GM23338 (cell line): ENCODE measurements at regions not wholly inside any gene's neighbourhood (a gene's known extent, or its start where the extent isn't known, plus 50 kb on each side); places are given as distances from the start of the nearest gene placed in this dataset.
A peak's percentile ranks its signal among the peaks of the same experiment; 100 is the strongest.

Experiments used
- ATAC-seq: fragments of 200-7000 bp; cut with Tn5 transposase; 3 replicates; pipeline ENCODE4 v1.9.1; 2020
- DNase-seq: peaks from one replicate; pipeline ENCODE4 v3.0.0-alpha.2; 2015; ENCODE audit warnings: low spot score
- H2AFZ ChIP-seq: fragments of 200-600 bp; sonication (generic); 2 replicates; pipeline ENCODE4 v1.8.0; 2016; ENCODE audit warnings: antibody characterized with exemption, mild to moderate bottlenecking, moderate library complexity
- H3F3A ChIP-seq: fragments of 200-600 bp; sonication (generic); replicated peaks from 2 replicates; pipeline ENCODE4 v1.8.0; 2017; ENCODE audit warnings: antibody characterized with exemption, mixed run types, low read depth
- H3K27ac ChIP-seq: fragments of 200-600 bp; sonication (generic); 2 replicates; pipeline ENCODE4 v1.6.1; 2016; ENCODE audit warnings: low read depth
- H3K27me3 ChIP-seq: fragments of 200-600 bp; sonication (generic); 2 replicates; pipeline ENCODE4 v1.8.0; 2016; ENCODE audit warnings: mild to moderate bottlenecking, mixed run types, moderate library complexity; ENCODE audit not compliant: insufficient read depth
- H3K36me3 ChIP-seq: fragments of 200-600 bp; sonication (generic); 2 replicates; pipeline ENCODE4 v1.8.0; 2016; ENCODE audit warnings: mild to moderate bottlenecking; ENCODE audit not compliant: insufficient read depth
- H3K4me1 ChIP-seq: fragments of 200-600 bp; sonication (generic); 2 replicates; pipeline ENCODE4 v1.8.0; 2016; ENCODE audit warnings: mild to moderate bottlenecking, moderate library complexity; ENCODE audit not compliant: insufficient read depth
- H3K4me2 ChIP-seq: fragments of 200-600 bp; sonication (generic); 2 replicates; pipeline ENCODE4 v1.7.1; 2017; ENCODE audit warnings: mixed run types
- H3K4me3 ChIP-seq: fragments of 200-600 bp; sonication (generic); 2 replicates; pipeline ENCODE4 v1.6.1; 2016; ENCODE audit warnings: mixed run types
- H3K79me2 ChIP-seq: fragments of 200-600 bp; sonication (generic); replicated peaks from 2 replicates; pipeline ENCODE4 v1.8.0; 2017; ENCODE audit warnings: mild to moderate bottlenecking; ENCODE audit not compliant: insufficient read depth
- H3K9me2 ChIP-seq: fragments of 200-600 bp; sonication (generic); 2 replicates; pipeline ENCODE4 v1.8.0; 2017; ENCODE audit not compliant: insufficient read depth
- H4K20me1 ChIP-seq: fragments of 200-600 bp; sonication (generic); replicated peaks from 2 replicates; pipeline ENCODE4 v1.8.0; 2017; ENCODE audit warnings: mild to moderate bottlenecking; ENCODE audit not compliant: insufficient read depth
- H3K27ac Mint-ChIP-seq: 2 replicates; pipeline ENCODE4 v1.8.0; 2020; ENCODE audit warnings: inconsistent platforms, mild to moderate bottlenecking, moderate library complexity, mixed read lengths
- H3K27me3 Mint-ChIP-seq: 3 replicates; pipeline ENCODE4 v1.8.0; 2022; ENCODE audit warnings: low read depth, mild to moderate bottlenecking, moderate library complexity, mixed read lengths, inconsistent platforms; ENCODE audit not compliant: insufficient read depth, poor library complexity
- H3K36me3 Mint-ChIP-seq: 3 replicates; pipeline ENCODE4 v1.8.0; 2021; ENCODE audit warnings: low read depth, mild to moderate bottlenecking, inconsistent platforms, moderate library complexity, mixed read lengths
- H3K4me1 Mint-ChIP-seq: 3 replicates; pipeline ENCODE4 v1.8.0; 2020; ENCODE audit warnings: mild to moderate bottlenecking, inconsistent platforms, mixed read lengths
- H3K4me3 Mint-ChIP-seq: 3 replicates; pipeline ENCODE4 v1.8.0; 2021; ENCODE audit warnings: moderate library complexity, mild to moderate bottlenecking, inconsistent platforms, mixed read lengths
- H3K9me3 Mint-ChIP-seq: 3 replicates; pipeline ENCODE4 v1.8.0; 2020; ENCODE audit warnings: moderate library complexity, mild to moderate bottlenecking, inconsistent platforms, mixed read lengths
- CREB1 ChIP-seq: fragments of 250-450 bp; sonication (Bioruptor Pico); IDR thresholded peaks from 2 replicates; pipeline ENCODE4 v1.5.0; 2020; ENCODE audit warnings: low read depth, mild to moderate bottlenecking, moderate library complexity
- POLR2AphosphoS5 ChIP-seq: IDR thresholded peaks from 2 replicates; pipeline ENCODE4 v1.6.1; 2016; ENCODE audit warnings: antibody characterized with exemption, low read depth
- TF ChIP-seq, protein P1 (sequence below): fragments of 250-450 bp; sonication (Bioruptor Pico); IDR thresholded peaks from 2 replicates; pipeline ENCODE4 v1.5.0; 2020; ENCODE audit warnings: mild to moderate bottlenecking, moderate library complexity
- TF ChIP-seq, protein P2 (sequence below), 2 experiments: fragments of 200-600 bp in 1 of 2; sonication (generic) in 1 of 2; conservative IDR thresholded peaks; 2 replicates each; pipeline versions ENCODE4 v1.5.1 to v1.6.1; 2016 to 2017; ENCODE audit warnings: antibody characterized with exemption in 2 of 2, low read depth in 2 of 2, mild to moderate bottlenecking in 2 of 2, moderate library complexity in 1 of 2

DNA sequence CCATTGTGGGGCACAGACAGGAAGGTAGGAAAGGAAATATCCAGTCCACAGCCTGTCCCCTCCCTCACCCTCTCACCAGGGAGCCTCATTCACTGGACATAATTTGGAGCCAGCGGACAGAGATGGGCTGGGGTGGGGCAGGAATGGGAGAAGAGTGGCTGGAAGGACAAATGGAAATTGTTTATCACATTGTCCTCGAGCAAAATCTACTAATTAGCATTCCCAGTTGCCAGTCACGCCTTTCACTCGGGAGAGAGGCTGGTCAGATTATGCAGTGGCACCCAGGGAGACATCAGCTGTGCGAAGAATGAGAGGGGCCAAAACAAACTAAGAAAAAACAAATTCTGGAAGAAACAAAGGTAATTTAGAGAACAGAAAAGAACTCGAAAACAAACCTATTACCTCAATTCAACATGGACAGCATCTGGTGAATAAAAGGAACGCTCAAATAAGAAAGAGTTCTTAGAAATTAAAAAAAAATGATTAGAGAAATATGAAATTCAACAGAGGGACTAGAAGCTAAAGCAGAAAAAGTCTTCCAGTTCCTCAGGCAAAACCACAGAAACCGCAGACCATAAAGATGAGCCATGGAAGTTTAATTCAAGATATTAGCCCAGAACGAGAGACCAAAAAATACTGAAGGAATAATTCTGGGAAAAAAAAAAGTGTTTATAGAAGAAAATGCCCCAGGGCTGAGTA lies 108.5 kb upstream of the RALGAPA2 start:
- Histone ChIP-seq H3K4me3 (no peak overlapping the region), H4K20me1 (no peaks in the 10 kb centered on the region), H3K9me2 (no peaks in the 10 kb centered on the region), H3K4me2 (0 out of 2 replicates have a peak overlapping the region, but pooled peaks have one; percentile 53), H3K4me1 (peaks cover 44% of the 10 kb centered on the region), H2AFZ (peak overlapping the region; percentile 87), H3K36me3 (no peaks in the 10 kb centered on the region), H3K27me3 (no peaks in the 10 kb centered on the region), H3K79me2 (no peaks in the 10 kb centered on the region), H3F3A (no peaks in the 10 kb centered on the region), H3K27ac (no peak overlapping the region)
- ATAC-seq = no peak
- H3K27me3 Mint-ChIP-seq = peaks cover 13% of the 10 kb centered on the region
- no peak for DNase-seq
- peak overlapping the region; percentile 14; the same call in 1 of the 2 replicates for H3K27ac Mint-ChIP-seq
- TF ChIP-seq CREB1 (CRISPR knock-in tag) = no peak
- TF ChIP-seq, protein P1, sequence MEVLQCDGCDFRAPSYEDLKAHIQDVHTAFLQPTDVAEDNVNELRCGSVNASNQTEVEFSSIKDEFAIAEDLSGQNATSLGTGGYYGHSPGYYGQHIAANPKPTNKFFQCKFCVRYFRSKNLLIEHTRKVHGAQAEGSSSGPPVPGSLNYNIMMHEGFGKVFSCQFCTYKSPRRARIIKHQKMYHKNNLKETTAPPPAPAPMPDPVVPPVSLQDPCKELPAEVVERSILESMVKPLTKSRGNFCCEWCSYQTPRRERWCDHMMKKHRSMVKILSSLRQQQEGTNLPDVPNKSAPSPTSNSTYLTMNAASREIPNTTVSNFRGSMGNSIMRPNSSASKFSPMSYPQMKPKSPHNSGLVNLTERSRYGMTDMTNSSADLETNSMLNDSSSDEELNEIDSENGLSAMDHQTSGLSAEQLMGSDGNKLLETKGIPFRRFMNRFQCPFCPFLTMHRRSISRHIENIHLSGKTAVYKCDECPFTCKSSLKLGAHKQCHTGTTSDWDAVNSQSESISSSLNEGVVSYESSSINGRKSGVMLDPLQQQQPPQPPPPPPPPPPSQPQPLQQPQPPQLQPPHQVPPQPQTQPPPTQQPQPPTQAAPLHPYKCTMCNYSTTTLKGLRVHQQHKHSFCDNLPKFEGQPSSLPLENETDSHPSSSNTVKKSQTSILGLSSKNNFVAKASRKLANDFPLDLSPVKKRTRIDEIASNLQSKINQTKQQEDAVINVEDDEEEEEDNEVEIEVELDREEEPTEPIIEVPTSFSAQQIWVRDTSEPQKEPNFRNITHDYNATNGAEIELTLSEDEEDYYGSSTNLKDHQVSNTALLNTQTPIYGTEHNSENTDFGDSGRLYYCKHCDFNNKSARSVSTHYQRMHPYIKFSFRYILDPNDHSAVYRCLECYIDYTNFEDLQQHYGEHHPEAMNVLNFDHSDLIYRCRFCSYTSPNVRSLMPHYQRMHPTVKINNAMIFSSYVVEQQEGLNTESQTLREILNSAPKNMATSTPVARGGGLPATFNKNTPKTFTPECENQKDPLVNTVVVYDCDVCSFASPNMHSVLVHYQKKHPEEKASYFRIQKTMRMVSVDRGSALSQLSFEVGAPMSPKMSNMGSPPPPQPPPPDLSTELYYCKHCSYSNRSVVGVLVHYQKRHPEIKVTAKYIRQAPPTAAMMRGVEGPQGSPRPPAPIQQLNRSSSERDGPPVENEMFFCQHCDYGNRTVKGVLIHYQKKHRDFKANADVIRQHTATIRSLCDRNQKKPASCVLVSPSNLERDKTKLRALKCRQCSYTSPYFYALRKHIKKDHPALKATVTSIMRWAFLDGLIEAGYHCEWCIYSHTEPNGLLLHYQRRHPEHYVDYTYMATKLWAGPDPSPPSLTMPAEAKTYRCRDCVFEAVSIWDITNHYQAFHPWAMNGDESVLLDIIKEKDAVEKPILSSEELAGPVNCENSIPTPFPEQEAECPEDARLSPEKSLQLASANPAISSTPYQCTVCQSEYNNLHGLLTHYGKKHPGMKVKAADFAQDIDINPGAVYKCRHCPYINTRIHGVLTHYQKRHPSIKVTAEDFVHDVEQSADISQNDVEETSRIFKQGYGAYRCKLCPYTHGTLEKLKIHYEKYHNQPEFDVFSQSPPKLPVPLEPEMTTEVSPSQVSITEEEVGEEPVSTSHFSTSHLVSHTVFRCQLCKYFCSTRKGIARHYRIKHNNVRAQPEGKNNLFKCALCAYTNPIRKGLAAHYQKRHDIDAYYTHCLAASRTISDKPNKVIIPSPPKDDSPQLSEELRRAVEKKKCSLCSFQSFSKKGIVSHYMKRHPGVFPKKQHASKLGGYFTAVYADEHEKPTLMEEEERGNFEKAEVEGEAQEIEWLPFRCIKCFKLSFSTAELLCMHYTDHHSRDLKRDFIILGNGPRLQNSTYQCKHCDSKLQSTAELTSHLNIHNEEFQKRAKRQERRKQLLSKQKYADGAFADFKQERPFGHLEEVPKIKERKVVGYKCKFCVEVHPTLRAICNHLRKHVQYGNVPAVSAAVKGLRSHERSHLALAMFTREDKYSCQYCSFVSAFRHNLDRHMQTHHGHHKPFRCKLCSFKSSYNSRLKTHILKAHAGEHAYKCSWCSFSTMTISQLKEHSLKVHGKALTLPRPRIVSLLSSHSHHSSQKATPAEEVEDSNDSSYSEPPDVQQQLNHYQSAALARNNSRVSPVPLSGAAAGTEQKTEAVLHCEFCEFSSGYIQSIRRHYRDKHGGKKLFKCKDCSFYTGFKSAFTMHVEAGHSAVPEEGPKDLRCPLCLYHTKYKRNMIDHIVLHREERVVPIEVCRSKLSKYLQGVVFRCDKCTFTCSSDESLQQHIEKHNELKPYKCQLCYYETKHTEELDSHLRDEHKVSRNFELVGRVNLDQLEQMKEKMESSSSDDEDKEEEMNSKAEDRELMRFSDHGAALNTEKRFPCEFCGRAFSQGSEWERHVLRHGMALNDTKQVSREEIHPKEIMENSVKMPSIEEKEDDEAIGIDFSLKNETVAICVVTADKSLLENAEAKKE (CRISPR knock-in tag) = no peak
- no peaks in the 10 kb centered on the region for H3K9me3 Mint-ChIP-seq
- H3K4me1 Mint-ChIP-seq = peaks cover 48% of the 10 kb centered on the region
- H3K36me3 Mint-ChIP-seq = no peaks in the 10 kb centered on the region
- no peak overlapping the region for H3K4me3 Mint-ChIP-seq

DNA sequence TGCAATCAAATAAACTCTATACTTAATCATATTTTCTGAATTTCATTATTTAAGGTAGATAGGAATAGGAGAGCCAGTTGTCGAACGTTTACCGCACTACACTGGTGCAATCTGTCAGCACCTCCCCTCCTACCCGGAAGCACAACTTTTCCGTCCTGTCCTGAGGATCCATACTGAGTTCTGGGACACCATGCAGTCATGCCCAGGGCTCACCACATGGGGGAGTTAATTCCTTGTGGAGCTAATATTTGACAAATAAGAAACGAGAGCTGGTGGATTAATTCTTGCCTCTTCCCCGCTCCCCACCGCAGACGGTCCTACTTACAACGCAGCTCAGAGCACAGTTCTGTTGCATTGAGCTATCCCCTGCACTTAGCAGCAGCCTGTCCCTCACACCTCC lies 107.7 kb upstream of the RALGAPA2 start:
- H3K36me3 Mint-ChIP-seq = no peaks in the 10 kb centered on the region
- no peaks in the 10 kb centered on the region for H3K36me3 ChIP-seq
- TF ChIP-seq, protein P2, sequence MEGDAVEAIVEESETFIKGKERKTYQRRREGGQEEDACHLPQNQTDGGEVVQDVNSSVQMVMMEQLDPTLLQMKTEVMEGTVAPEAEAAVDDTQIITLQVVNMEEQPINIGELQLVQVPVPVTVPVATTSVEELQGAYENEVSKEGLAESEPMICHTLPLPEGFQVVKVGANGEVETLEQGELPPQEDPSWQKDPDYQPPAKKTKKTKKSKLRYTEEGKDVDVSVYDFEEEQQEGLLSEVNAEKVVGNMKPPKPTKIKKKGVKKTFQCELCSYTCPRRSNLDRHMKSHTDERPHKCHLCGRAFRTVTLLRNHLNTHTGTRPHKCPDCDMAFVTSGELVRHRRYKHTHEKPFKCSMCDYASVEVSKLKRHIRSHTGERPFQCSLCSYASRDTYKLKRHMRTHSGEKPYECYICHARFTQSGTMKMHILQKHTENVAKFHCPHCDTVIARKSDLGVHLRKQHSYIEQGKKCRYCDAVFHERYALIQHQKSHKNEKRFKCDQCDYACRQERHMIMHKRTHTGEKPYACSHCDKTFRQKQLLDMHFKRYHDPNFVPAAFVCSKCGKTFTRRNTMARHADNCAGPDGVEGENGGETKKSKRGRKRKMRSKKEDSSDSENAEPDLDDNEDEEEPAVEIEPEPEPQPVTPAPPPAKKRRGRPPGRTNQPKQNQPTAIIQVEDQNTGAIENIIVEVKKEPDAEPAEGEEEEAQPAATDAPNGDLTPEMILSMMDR (conservative IDR thresholded peaks at IDR 0.05; ENCODE audit: low read depth in 2 of 2) = peak; percentile 61 to 64
- TF ChIP-seq POLR2AphosphoS5 = no peak
- no peaks in the 10 kb centered on the region for H3K9me2 ChIP-seq
- 0 out of 2 replicates have a peak overlapping the region, but pooled peaks have one; percentile 53 for H3K4me2 ChIP-seq
- no peak overlapping the region for H3K27ac ChIP-seq
- no peaks in the 10 kb centered on the region; the same call in 2 of the 3 replicates for H3K9me3 Mint-ChIP-seq
- H3K27ac Mint-ChIP-seq = no peak overlapping the region
- no peak overlapping the region for H3K4me3 ChIP-seq
- H3K4me3 Mint-ChIP-seq = no peak overlapping the region
- H3K27me3 ChIP-seq = no peaks in the 10 kb centered on the region
- ATAC-seq (peak; percentile 50), DNase-seq (peak; percentile 84)
- H3K4me1 Mint-ChIP-seq = peaks cover 56% of the 10 kb centered on the region
- no peaks in the 10 kb centered on the region for H4K20me1 ChIP-seq
- peaks cover 49% of the 10 kb centered on the region for H3K4me1 ChIP-seq
- H3K27me3 Mint-ChIP-seq = peaks cover 13% of the 10 kb centered on the region
- peak overlapping the region; percentile 87 for H2AFZ ChIP-seq
- no peaks in the 10 kb centered on the region for H3K79me2 ChIP-seq
- no peaks in the 10 kb centered on the region for H3F3A ChIP-seq
